ENCODE measurements at regions not wholly inside any gene's neighbourhood (a gene's known extent, or its start where the extent isn't known, plus 50 kb on each side); places are given as distances from the start of the nearest gene placed in this dataset.

DNA sequence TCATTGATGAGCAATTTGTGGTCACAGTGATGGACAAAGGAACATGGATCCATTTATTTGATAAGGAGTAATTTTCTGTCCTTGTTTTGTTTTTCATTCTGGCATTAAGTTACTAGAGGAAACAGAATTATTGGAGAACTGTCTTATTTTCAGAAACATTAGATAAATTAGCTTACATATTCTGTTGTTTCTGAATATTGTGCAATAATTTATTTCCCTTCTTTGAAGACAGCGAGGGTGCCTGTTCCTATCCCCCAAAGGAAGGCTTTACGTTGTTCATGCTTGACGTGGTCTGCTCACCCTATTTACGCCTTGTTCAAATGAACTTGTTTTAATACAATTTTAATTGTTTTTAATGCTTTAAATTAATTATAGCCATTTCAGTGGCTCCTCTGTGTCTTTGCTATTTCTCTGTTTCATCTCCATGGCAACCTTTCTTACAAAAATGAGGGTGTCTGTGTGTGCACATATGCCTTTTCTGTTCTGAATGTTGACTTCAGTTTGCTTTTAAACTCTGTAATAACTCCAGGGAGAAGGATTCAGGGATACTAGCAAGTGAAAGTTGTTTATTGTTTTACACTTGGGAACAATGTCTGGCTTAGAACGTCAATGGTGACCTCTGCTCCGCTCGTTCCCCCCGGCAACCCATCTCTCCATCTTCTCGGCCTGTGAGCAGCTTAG, 138.3 kb upstream of the PLET1 start:
- Mint-ChIP-seq H3K36me3 (no peaks in the 10 kb centered on the region), H3K4me3 (no peak overlapping the region), H3K27me3 (ENCODE audit: low read depth) (peaks cover 21% of the 10 kb centered on the region), H3K27ac (no peak overlapping the region), H3K9me3 (no peaks in the 10 kb centered on the region), H3K4me1 (peaks cover 9% of the 10 kb centered on the region)
- no peak for DNase-seq (ENCODE audit: low spot score in 2 of 2, unreplicated experiment in 2 of 2)
- no peak for TF ChIP-seq CTCF (IDR thresholded peaks at IDR 0.05; ENCODE audit: unreplicated experiment)

GRCh38 chr11:112400476-112401014, 139.9 kb upstream of the PLET1 start:
- no peaks in the 10 kb centered on the region for H3K36me3 Mint-ChIP-seq

GRCh38 chr11:112401036-112401769, 140.5 kb upstream of the PLET1 start:
- peaks cover 21% of the 10 kb centered on the region for H3K27me3 Mint-ChIP-seq (ENCODE audit: low read depth)

More at GRCh38 chr11:112400476-112401014, 139.9 kb upstream of the PLET1 start:
- H3K27me3 Mint-ChIP-seq (ENCODE audit: low read depth), result peaks cover 21% of the 10 kb centered on the region
- H3K4me3 Mint-ChIP-seq, result no peak overlapping the region
- no peak for TF ChIP-seq CTCF (IDR thresholded peaks at IDR 0.05; ENCODE audit: unreplicated experiment)
- no peaks in the 10 kb centered on the region for H3K9me3 Mint-ChIP-seq
- no peak overlapping the region for H3K27ac Mint-ChIP-seq
- H3K4me1 Mint-ChIP-seq, result no peaks in the 10 kb centered on the region
- no peak for DNase-seq (ENCODE audit: low spot score in 2 of 2, unreplicated experiment in 2 of 2)

DNA sequence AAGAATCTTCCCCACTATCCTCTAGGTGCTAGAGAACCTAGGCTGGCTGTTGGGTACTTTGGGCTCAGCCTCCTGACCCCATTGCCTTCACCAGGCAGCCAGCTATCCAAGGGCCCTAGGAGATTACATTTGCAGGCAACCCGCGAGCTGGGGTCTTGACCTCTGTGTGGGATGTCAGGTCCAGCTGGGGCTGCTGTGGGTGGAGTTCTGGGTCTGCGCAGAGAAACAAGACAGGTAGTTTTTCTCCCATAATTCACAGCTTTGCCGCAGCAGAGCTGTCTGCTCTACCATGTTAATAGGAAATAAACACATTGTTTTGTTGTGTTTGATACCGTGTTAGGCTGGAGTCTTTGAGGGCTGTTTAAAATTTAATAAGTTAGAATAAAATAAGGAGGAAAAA, 142.8 kb upstream of the PLET1 start:
- H3K9me3 Mint-ChIP-seq, result no peaks in the 10 kb centered on the region
- no peak for TF ChIP-seq CTCF (IDR thresholded peaks at IDR 0.05; ENCODE audit: unreplicated experiment)
- H3K36me3 Mint-ChIP-seq, result no peaks in the 10 kb centered on the region
- peaks cover 29% of the 10 kb centered on the region for H3K27me3 Mint-ChIP-seq (ENCODE audit: low read depth)
- no peak overlapping the region for H3K4me3 Mint-ChIP-seq
- H3K27ac Mint-ChIP-seq, result no peak overlapping the region
- no peaks in the 10 kb centered on the region for H3K4me1 Mint-ChIP-seq
- DNase-seq (ENCODE audit: low spot score in 2 of 2, unreplicated experiment in 2 of 2), result no peak

More at GRCh38 chr11:112401036-112401769, 140.5 kb upstream of the PLET1 start:
- H3K4me3 Mint-ChIP-seq, result no peak overlapping the region
- no peak overlapping the region for H3K27ac Mint-ChIP-seq
- TF ChIP-seq CTCF (IDR thresholded peaks at IDR 0.05; ENCODE audit: unreplicated experiment), result no peak
- DNase-seq (ENCODE audit: low spot score in 2 of 2, unreplicated experiment in 2 of 2), result no peak
- H3K36me3 Mint-ChIP-seq, result no peaks in the 10 kb centered on the region
- no peaks in the 10 kb centered on the region for H3K9me3 Mint-ChIP-seq
- H3K4me1 Mint-ChIP-seq, result no peaks in the 10 kb centered on the region

GRCh38 chr11:112404112-112404511, 143.5 kb upstream of the PLET1 start:
- no peak for TF ChIP-seq CTCF (IDR thresholded peaks at IDR 0.05; ENCODE audit: unreplicated experiment)
- Mint-ChIP-seq H3K27ac (no peak overlapping the region), H3K27me3 (ENCODE audit: low read depth) (peaks cover 35% of the 10 kb centered on the region)

More at GRCh38 chr11:112404112-112404511, 143.5 kb upstream of the PLET1 start:
- no peak overlapping the region for H3K4me3 Mint-ChIP-seq
- no peaks in the 10 kb centered on the region for H3K9me3 Mint-ChIP-seq
- H3K4me1 Mint-ChIP-seq, result no peaks in the 10 kb centered on the region
- H3K36me3 Mint-ChIP-seq, result no peaks in the 10 kb centered on the region
- no peak for DNase-seq (ENCODE audit: low spot score in 2 of 2, unreplicated experiment in 2 of 2)

All from mesothelial cell of epicardium (in vitro differentiated cells).